Endothelial cell (in vitro differentiated cells): ENCODE measurements at regions not wholly inside any gene's neighbourhood (a gene's known extent, or its start where the extent isn't known, plus 50 kb on each side); places are given as distances from the start of the nearest gene placed in this dataset.

Source experiments
- DNase-seq: peaks from one replicate; pipeline ENCODE4 v3.0.0; 2021; ENCODE audit warnings: low spot score
- H3K27ac Mint-ChIP-seq: one replicate; pipeline ENCODE4 v1.8.0; 2021; ENCODE audit warnings: mixed read lengths, inconsistent platforms; ENCODE audit not compliant: unreplicated experiment
- H3K27me3 Mint-ChIP-seq: one replicate; pipeline ENCODE4 v1.8.0; 2021; ENCODE audit warnings: mild to moderate bottlenecking, moderate library complexity, mixed read lengths, inconsistent platforms; ENCODE audit not compliant: unreplicated experiment
- H3K36me3 Mint-ChIP-seq: one replicate; pipeline ENCODE4 v1.8.0; 2021; ENCODE audit warnings: mild to moderate bottlenecking, low read depth, mixed read lengths, inconsistent platforms; ENCODE audit not compliant: unreplicated experiment
- H3K4me1 Mint-ChIP-seq: one replicate; pipeline ENCODE4 v1.8.0; 2021; ENCODE audit warnings: mild to moderate bottlenecking, mixed read lengths, inconsistent platforms; ENCODE audit not compliant: unreplicated experiment
- H3K4me3 Mint-ChIP-seq: one replicate; pipeline ENCODE4 v1.8.0; 2021; ENCODE audit warnings: mild to moderate bottlenecking, mixed read lengths, inconsistent platforms; ENCODE audit not compliant: unreplicated experiment
- H3K9me3 Mint-ChIP-seq: one replicate; pipeline ENCODE4 v1.8.0; 2021; ENCODE audit warnings: mixed read lengths, inconsistent platforms; ENCODE audit not compliant: unreplicated experiment
- TF ChIP-seq, protein P1 (sequence below): fragments of 200-600 bp; sonication (generic); IDR thresholded peaks from one replicate; pipeline ENCODE4 v1.5.0; 2021; ENCODE audit warnings: antibody characterized with exemption; ENCODE audit not compliant: unreplicated experiment

DNA sequence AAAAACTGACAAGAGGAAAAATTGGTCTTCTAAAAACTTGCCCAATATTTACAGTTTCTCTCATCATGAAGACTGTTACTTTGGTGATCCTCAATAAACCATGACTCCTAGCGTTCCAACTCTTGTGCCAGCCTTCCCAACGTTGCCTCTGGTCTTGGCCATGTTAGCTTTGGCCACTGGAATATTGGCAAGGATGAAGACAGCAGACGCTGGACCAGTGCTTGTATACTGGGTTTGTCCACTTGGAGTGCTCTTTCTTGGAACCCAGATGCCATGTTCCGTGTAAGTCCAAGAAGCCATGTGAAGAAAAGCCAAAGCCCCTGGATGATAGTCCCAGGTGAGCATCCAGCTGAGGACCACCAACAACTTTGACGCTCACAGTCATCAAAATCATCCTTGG is 379.6 kb downstream of the NUAK1 start:
- no peak for DNase-seq
- H3K9me3 Mint-ChIP-seq, result no peaks in the 10 kb centered on the region
- no peak overlapping the region for H3K27ac Mint-ChIP-seq
- no peak overlapping the region for H3K4me3 Mint-ChIP-seq
- H3K27me3 Mint-ChIP-seq, result peaks cover 3% of the 10 kb centered on the region
- peaks cover 3% of the 10 kb centered on the region for H3K4me1 Mint-ChIP-seq
- H3K36me3 Mint-ChIP-seq, result no peaks in the 10 kb centered on the region
- TF ChIP-seq, protein P1, sequence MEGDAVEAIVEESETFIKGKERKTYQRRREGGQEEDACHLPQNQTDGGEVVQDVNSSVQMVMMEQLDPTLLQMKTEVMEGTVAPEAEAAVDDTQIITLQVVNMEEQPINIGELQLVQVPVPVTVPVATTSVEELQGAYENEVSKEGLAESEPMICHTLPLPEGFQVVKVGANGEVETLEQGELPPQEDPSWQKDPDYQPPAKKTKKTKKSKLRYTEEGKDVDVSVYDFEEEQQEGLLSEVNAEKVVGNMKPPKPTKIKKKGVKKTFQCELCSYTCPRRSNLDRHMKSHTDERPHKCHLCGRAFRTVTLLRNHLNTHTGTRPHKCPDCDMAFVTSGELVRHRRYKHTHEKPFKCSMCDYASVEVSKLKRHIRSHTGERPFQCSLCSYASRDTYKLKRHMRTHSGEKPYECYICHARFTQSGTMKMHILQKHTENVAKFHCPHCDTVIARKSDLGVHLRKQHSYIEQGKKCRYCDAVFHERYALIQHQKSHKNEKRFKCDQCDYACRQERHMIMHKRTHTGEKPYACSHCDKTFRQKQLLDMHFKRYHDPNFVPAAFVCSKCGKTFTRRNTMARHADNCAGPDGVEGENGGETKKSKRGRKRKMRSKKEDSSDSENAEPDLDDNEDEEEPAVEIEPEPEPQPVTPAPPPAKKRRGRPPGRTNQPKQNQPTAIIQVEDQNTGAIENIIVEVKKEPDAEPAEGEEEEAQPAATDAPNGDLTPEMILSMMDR, result no peak

DNA sequence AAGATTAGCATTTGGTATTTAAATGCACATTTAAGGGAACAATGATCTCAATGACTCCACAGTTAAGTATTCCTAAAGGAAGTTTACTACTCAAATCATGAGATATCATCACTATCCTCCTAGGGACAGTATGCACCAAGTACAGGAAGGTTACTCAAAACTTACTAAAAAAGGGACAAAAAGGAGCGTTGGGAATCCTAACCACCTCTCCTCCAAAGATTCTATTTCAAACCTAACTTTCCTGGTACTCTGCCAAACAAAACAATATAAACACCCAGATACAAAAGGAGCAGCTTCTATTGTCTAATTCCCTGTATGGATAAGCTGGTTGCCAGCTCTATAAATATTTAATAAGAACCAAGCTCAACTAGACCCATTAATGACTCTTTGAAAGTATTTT is 377.7 kb downstream of the NUAK1 start:
- H3K27ac Mint-ChIP-seq, result no peak overlapping the region
- DNase-seq, result no peak

DNA sequence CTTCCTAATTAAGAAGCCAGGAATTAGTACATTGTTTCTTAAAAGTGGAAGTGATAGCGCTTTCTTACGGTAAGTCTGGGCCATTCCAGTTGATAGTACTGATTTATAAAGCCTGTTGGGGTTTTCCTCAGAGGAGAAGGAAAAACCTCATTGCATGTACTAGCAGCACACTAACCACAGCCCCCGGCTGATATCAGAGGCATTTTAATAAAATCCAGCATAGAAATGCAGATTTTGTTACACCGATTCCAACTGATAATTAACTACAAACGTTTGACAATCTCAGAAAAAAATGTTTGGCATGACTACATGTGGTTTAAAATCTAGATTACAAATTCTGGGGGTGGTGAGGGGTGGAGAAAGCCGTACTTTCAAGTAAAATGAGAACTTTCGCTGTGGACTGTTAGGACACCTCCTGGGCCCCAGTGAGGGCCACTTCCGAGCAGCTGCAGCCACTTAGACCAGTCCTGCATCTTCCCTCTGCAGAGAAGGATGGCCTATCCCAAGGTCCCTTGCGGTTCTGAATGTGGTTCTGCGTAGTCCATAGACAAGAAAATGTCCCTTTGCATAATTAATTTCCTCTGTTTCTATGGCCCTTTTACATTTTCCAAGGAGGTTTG is 374.4 kb downstream of the NUAK1 start:
- Mint-ChIP-seq H3K27me3 (no peaks in the 10 kb centered on the region), H3K4me1 (no peaks in the 10 kb centered on the region), H3K4me3 (no peak overlapping the region), H3K27ac (no peak overlapping the region), H3K36me3 (no peaks in the 10 kb centered on the region), H3K9me3 (no peaks in the 10 kb centered on the region)
- no peak for DNase-seq
- TF ChIP-seq, protein P1, result no peak

More for the DNA sequence above, 377.7 kb downstream of the NUAK1 start:
- TF ChIP-seq, protein P1, result no peak
- H3K9me3 Mint-ChIP-seq, result no peaks in the 10 kb centered on the region
- no peaks in the 10 kb centered on the region for H3K36me3 Mint-ChIP-seq
- H3K4me3 Mint-ChIP-seq, result no peak overlapping the region
- H3K27me3 Mint-ChIP-seq, result no peaks in the 10 kb centered on the region
- H3K4me1 Mint-ChIP-seq, result peaks cover 3% of the 10 kb centered on the region

DNA sequence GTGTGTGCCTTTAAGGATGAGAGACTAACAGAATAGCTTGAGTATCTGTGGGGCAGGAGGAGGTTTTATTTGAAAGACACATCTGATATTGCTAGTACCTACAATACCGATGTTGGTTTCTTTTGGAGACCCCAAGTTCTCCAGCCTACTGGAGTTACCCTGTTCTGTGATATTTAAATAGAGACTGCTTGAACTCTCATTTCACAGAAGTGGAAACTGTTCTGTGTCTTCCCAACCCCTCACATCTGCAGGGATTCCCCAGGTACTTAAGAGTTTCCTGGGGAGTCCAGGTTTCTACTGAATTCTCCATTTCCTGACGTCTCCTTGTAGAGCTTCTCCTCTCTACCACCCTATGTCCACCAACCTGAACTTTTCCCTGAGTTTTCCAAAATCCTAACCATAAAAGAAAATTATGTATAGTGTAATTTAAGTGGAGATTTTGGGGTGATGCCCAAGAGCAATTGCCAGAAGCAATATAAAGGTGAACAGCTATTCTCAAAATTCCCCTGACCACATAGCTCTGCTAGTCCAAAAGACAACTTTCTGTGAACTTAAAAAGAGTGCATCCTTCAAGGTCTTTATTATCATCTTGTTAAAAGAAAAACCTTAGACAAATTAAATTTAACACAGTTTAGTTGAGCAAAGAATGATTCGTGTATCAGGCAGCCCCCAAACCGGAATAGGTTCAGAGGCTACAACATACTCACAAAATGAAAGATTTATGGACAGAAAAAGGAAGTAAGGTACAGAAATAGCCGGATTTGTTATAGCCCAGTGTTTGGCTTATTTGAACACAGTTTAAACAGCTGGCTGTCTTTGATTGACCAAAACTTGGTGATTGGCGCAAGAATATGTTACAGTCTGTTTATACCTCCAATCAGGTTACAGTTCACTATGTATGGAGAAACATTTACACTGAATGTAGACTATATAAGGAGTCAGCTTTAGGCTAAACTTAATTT is 373.4 kb downstream of the NUAK1 start:
- Mint-ChIP-seq H3K4me1 (no peaks in the 10 kb centered on the region), H3K4me3 (no peak overlapping the region), H3K9me3 (no peaks in the 10 kb centered on the region), H3K36me3 (no peaks in the 10 kb centered on the region), H3K27me3 (no peaks in the 10 kb centered on the region), H3K27ac (no peak overlapping the region)
- TF ChIP-seq, protein P1, result no peak
- DNase-seq, result no peak

DNA sequence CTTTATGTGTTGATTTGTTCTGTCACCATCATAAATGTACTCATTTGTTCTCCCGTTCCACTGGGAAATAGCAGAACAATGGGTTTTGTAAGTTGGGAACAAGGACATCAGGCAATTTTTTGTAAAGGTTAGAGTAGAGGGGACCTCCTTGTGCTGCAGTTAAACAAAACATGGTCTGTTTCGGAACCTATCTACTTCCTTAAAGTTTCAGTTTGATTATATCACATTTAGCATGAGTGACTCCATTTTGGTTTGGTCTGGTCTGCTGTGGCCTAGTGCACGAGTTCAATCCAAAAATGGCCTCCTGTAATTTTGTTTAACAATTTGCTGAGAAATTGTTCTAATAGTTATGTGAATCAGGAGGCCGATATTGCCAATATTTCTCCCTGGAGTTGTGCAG is 372.7 kb downstream of the NUAK1 start:
- H3K27me3 Mint-ChIP-seq, result no peaks in the 10 kb centered on the region
- H3K4me1 Mint-ChIP-seq, result no peaks in the 10 kb centered on the region
- H3K9me3 Mint-ChIP-seq, result no peaks in the 10 kb centered on the region
- TF ChIP-seq, protein P1, result no peak
- H3K4me3 Mint-ChIP-seq, result no peak overlapping the region
- no peak overlapping the region for H3K27ac Mint-ChIP-seq
- H3K36me3 Mint-ChIP-seq, result no peaks in the 10 kb centered on the region
- no peak for DNase-seq
